Frontal cortex (tissue), 3 donors: ENCODE measurements at regions not wholly inside any gene's neighbourhood (a gene's known extent, or its start where the extent isn't known, plus 50 kb on each side); places are given as distances from the start of the nearest gene placed in this dataset.
"Not testable (repeated sequence)": the region's sequence is repeated elsewhere in the genome, so short reads cannot be mapped to it uniquely, and the experiment has no call there.

Experiments
- DNase-seq, 2 donors: peaks; one replicate each; pipeline ENCODE4 v3.0.0; 2012; ENCODE audit warnings: low spot score in 2 of 2
- FAIRE-seq: peaks from 2 replicates; lab custom pipeline; 2012; peaks lifted over from hg19 to GRCh38; lab: Jason Lieb, UNC
- donor health status: control.
- donor health status: control.
- donor health status: control.

GRCh38 chr3:153919773-153920172 lies 201.4 kb upstream of the ARHGEF26 start:
- FAIRE-seq: no peak

GRCh38 chr3:153921826-153922225 lies 199.4 kb upstream of the ARHGEF26 start:
- FAIRE-seq: no peak
- DNase-seq: no peak

More at GRCh38 chr3:153919773-153920172, 201.4 kb upstream of the ARHGEF26 start:
- DNase-seq: no peak

- DNase-seq (no peak), FAIRE-seq (no peak)
Measured at GRCh38 chr3:153925841-153926514, 195.2 kb upstream of the ARHGEF26 start.

- DNase-seq (peak in 1 of 2 donors; percentile 14), FAIRE-seq (no peak)
Measured at GRCh38 chr3:153927107-153927506, 194.1 kb upstream of the ARHGEF26 start.

- DNase-seq: no peak
Measured at GRCh38 chr3:153928851-153929250, 192.3 kb upstream of the ARHGEF26 start.

GRCh38 chr3:153933481-153933880 lies 187.7 kb upstream of the ARHGEF26 start:
- DNase-seq, FAIRE-seq: not testable (repeated sequence)

More at GRCh38 chr3:153928851-153929250, 192.3 kb upstream of the ARHGEF26 start:
- no peak for FAIRE-seq

GRCh38 chr3:153944084-153944483 lies 177.1 kb upstream of the ARHGEF26 start:
- no peak for DNase-seq
- FAIRE-seq: no peak

GRCh38 chr3:153951276-153951675 lies 169.9 kb upstream of the ARHGEF26 start:
- no peak for DNase-seq
- FAIRE-seq: no peak

- no peak for DNase-seq
- no peak for FAIRE-seq
Measured at GRCh38 chr3:153952091-153952490, 169.1 kb upstream of the ARHGEF26 start.

GRCh38 chr3:153956613-153957012 lies 164.6 kb upstream of the ARHGEF26 start:
- DNase-seq (no peak), FAIRE-seq (no peak)

GRCh38 chr3:153957421-153957820 lies 163.8 kb upstream of the ARHGEF26 start:
- DNase-seq: no peak
- FAIRE-seq: no peak

GRCh38 chr3:153958635-153959595 lies 162.3 kb upstream of the ARHGEF26 start:
- FAIRE-seq (no peak), DNase-seq (no peak)

GRCh38 chr3:153960458-153961074 lies 160.6 kb upstream of the ARHGEF26 start:
- DNase-seq: no peak
- FAIRE-seq: no peak

GRCh38 chr3:153961494-153961893 lies 159.7 kb upstream of the ARHGEF26 start:
- FAIRE-seq (no peak), DNase-seq (no peak)

GRCh38 chr3:153963012-153963411 lies 158.2 kb upstream of the ARHGEF26 start:
- no peak for DNase-seq
- no peak for FAIRE-seq

- FAIRE-seq: no peak
- DNase-seq: no peak
Measured at GRCh38 chr3:153967260-153967659, 153.9 kb upstream of the ARHGEF26 start.

- FAIRE-seq (no peak), DNase-seq (no peak)
Measured at GRCh38 chr3:153970047-153970446, 151.1 kb upstream of the ARHGEF26 start.

GRCh38 chr3:153970741-153971347 lies 150.3 kb upstream of the ARHGEF26 start:
- no peak for FAIRE-seq
- DNase-seq: peak in 1 of 2 donors; percentile 8

- DNase-seq (no peak), FAIRE-seq (no peak)
Measured at GRCh38 chr3:153972862-153973261, 148.3 kb upstream of the ARHGEF26 start.

GRCh38 chr3:153973722-153974265 lies 147.4 kb upstream of the ARHGEF26 start:
- DNase-seq: no peak
- FAIRE-seq: no peak
